ENCODE measurements at regions not wholly inside any gene's neighbourhood (a gene's known extent, or its start where the extent isn't known, plus 50 kb on each side); places are given as distances from the start of the nearest gene placed in this dataset.

DNA sequence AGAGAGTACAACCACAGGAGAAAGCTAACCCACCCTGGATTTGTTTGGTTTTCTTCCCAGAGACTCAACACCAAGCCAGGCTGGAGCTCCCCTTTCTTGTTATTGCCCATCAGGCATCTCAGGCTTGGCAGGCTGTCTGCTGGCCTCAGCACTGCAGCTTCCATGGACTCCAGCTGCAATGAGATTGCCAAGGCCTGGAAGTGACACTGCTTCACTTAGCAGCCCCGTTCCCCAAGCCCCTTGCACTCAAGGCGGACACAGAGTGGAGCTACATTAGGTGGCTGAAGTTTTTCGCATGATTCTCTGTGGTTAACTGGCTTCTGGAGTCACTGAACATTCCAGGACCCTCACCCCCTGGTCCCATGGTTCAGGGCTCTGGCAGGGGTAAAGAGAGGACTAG is 163.1 kb upstream of the GDF10 start:
- no peak overlapping the region for H3K27ac ChIP-seq (ENCODE audit: low read depth in 1 of 2, low read length in 2 of 2)
- H3K4me1 ChIP-seq (ENCODE audit: control insufficient read depth in 4 of 4, insufficient read depth in 4 of 4, low read length in 3 of 4): no peaks in the 10 kb centered on the region
- TF ChIP-seq YY1 (IDR thresholded peaks at IDR 0.05) (no peak), EGR1 (IDR thresholded peaks at IDR 0.05; ENCODE audit: low read depth in 2 of 2) (no peak)
- H3K4me3 ChIP-seq (ENCODE audit: low read depth in 1 of 3, low read length in 3 of 3): no peak overlapping the region
- no peaks in the 10 kb centered on the region for H3K36me3 ChIP-seq (ENCODE audit: control insufficient read depth in 4 of 4, insufficient read depth in 3 of 4, low read depth in 1 of 4, low read length in 3 of 4)
- no peaks in the 10 kb centered on the region for H3K9me3 ChIP-seq (ENCODE audit: control insufficient read depth in 4 of 4, low read length in 3 of 4)
- no peaks in the 10 kb centered on the region for H3K27me3 ChIP-seq (ENCODE audit: control insufficient read depth in 4 of 4, insufficient read depth in 4 of 4, low read length in 3 of 4)
- WGBS: 91% methylated on average over 3 of the region's 3 CpGs
- no peak overlapping the region for H3K9ac ChIP-seq (ENCODE audit: low read depth in 1 of 2, low read length in 2 of 2)
- DNase-seq (ENCODE audit: low spot score): no peak

DNA sequence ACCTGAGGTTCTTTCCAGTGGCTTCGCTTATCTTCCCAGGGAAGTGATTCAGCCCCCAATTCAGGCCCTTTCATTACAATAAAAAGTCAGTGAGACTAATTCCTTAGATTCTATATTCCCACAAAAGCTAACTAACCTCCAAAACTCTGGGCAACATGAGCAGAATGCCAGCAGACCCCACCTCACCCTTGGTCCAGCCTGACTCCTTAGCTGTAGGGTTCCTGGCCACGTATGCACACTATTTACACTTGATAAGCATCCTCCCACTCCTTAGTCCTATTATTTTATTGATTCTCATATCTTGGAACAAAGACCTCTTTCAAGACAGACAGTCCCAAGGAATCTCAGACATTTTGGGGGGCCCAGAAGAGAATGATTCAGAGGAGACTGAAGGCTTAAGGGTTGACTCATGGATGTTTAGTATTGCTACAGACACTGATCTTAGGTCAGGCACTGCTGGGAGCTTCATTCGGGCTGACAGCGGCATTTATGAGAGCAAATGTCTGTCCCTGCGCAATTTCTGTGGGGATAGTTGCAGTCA is 162.6 kb upstream of the GDF10 start:
- Histone ChIP-seq H3K27ac (ENCODE audit: low read depth in 1 of 2, low read length in 2 of 2) (no peak overlapping the region), H3K9me3 (ENCODE audit: control insufficient read depth in 4 of 4, low read length in 3 of 4) (no peaks in the 10 kb centered on the region), H3K36me3 (ENCODE audit: control insufficient read depth in 4 of 4, insufficient read depth in 3 of 4, low read depth in 1 of 4, low read length in 3 of 4) (no peaks in the 10 kb centered on the region), H3K9ac (ENCODE audit: low read depth in 1 of 2, low read length in 2 of 2) (no peak overlapping the region), H3K4me3 (ENCODE audit: low read depth in 1 of 3, low read length in 3 of 3) (no peak overlapping the region), H3K4me1 (ENCODE audit: control insufficient read depth in 4 of 4, insufficient read depth in 4 of 4, low read length in 3 of 4) (no peaks in the 10 kb centered on the region), H3K27me3 (ENCODE audit: control insufficient read depth in 4 of 4, insufficient read depth in 4 of 4, low read length in 3 of 4) (no peaks in the 10 kb centered on the region)
- 85% methylated on average over 5 of the region's 5 CpGs for WGBS
- no peak for DNase-seq (ENCODE audit: low spot score)
- no peak for TF ChIP-seq SP1 (IDR thresholded peaks at IDR 0.05)
- TF ChIP-seq HNF4A (conservative IDR thresholded peaks at IDR 0.05): no peak
- no peak for TF ChIP-seq NR2F2 (IDR thresholded peaks at IDR 0.05)
- no peak for TF ChIP-seq JUND (IDR thresholded peaks at IDR 0.05)
- no peak for TF ChIP-seq GABPA (IDR thresholded peaks at IDR 0.05 in 1 of 2, conservative IDR thresholded peaks at IDR 0.05 in 1 of 2)
- TF ChIP-seq TAF1 (conservative IDR thresholded peaks at IDR 0.05): no peak
- TF ChIP-seq, protein P1, sequence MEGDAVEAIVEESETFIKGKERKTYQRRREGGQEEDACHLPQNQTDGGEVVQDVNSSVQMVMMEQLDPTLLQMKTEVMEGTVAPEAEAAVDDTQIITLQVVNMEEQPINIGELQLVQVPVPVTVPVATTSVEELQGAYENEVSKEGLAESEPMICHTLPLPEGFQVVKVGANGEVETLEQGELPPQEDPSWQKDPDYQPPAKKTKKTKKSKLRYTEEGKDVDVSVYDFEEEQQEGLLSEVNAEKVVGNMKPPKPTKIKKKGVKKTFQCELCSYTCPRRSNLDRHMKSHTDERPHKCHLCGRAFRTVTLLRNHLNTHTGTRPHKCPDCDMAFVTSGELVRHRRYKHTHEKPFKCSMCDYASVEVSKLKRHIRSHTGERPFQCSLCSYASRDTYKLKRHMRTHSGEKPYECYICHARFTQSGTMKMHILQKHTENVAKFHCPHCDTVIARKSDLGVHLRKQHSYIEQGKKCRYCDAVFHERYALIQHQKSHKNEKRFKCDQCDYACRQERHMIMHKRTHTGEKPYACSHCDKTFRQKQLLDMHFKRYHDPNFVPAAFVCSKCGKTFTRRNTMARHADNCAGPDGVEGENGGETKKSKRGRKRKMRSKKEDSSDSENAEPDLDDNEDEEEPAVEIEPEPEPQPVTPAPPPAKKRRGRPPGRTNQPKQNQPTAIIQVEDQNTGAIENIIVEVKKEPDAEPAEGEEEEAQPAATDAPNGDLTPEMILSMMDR (IDR thresholded peaks at IDR 0.05; ENCODE audit: low read depth, low read length, missing input control): no peak
- TF ChIP-seq FOXA2 (IDR thresholded peaks at IDR 0.05): no peak
- TF ChIP-seq HNF4G (IDR thresholded peaks at IDR 0.05): no peak
- no peak for TF ChIP-seq EGR1 (IDR thresholded peaks at IDR 0.05; ENCODE audit: low read depth in 2 of 2)
- TF ChIP-seq, protein P2, sequence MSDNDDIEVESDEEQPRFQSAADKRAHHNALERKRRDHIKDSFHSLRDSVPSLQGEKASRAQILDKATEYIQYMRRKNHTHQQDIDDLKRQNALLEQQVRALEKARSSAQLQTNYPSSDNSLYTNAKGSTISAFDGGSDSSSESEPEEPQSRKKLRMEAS (IDR thresholded peaks at IDR 0.05): no peak
- TF ChIP-seq, protein P3, sequence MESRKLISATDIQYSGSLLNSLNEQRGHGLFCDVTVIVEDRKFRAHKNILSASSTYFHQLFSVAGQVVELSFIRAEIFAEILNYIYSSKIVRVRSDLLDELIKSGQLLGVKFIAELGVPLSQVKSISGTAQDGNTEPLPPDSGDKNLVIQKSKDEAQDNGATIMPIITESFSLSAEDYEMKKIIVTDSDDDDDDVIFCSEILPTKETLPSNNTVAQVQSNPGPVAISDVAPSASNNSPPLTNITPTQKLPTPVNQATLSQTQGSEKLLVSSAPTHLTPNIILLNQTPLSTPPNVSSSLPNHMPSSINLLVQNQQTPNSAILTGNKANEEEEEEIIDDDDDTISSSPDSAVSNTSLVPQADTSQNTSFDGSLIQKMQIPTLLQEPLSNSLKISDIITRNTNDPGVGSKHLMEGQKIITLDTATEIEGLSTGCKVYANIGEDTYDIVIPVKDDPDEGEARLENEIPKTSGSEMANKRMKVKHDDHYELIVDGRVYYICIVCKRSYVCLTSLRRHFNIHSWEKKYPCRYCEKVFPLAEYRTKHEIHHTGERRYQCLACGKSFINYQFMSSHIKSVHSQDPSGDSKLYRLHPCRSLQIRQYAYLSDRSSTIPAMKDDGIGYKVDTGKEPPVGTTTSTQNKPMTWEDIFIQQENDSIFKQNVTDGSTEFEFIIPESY (IDR thresholded peaks at IDR 0.05): no peak
- TF ChIP-seq, protein P4, sequence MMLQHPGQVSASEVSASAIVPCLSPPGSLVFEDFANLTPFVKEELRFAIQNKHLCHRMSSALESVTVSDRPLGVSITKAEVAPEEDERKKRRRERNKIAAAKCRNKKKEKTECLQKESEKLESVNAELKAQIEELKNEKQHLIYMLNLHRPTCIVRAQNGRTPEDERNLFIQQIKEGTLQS (IDR thresholded peaks at IDR 0.05): no peak
- no peak for TF ChIP-seq FOXA1 (IDR thresholded peaks at IDR 0.05)
- TF ChIP-seq RXRA (IDR thresholded peaks at IDR 0.05): no peak
- TF ChIP-seq RAD21 (IDR thresholded peaks at IDR 0.05): no peak
- no peak for TF ChIP-seq YY1 (IDR thresholded peaks at IDR 0.05)
- TF ChIP-seq, protein P5, sequence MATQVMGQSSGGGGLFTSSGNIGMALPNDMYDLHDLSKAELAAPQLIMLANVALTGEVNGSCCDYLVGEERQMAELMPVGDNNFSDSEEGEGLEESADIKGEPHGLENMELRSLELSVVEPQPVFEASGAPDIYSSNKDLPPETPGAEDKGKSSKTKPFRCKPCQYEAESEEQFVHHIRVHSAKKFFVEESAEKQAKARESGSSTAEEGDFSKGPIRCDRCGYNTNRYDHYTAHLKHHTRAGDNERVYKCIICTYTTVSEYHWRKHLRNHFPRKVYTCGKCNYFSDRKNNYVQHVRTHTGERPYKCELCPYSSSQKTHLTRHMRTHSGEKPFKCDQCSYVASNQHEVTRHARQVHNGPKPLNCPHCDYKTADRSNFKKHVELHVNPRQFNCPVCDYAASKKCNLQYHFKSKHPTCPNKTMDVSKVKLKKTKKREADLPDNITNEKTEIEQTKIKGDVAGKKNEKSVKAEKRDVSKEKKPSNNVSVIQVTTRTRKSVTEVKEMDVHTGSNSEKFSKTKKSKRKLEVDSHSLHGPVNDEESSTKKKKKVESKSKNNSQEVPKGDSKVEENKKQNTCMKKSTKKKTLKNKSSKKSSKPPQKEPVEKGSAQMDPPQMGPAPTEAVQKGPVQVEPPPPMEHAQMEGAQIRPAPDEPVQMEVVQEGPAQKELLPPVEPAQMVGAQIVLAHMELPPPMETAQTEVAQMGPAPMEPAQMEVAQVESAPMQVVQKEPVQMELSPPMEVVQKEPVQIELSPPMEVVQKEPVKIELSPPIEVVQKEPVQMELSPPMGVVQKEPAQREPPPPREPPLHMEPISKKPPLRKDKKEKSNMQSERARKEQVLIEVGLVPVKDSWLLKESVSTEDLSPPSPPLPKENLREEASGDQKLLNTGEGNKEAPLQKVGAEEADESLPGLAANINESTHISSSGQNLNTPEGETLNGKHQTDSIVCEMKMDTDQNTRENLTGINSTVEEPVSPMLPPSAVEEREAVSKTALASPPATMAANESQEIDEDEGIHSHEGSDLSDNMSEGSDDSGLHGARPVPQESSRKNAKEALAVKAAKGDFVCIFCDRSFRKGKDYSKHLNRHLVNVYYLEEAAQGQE (IDR thresholded peaks at IDR 0.05): no peak

All from liver (tissue), 8 donors.